Tibial nerve (tissue), 4 donors: ENCODE measurements at regions not wholly inside any gene's neighbourhood (a gene's known extent, or its start where the extent isn't known, plus 50 kb on each side); places are given as distances from the start of the nearest gene placed in this dataset.

Experiments used
- DNase-seq, 2 donors: peaks; one replicate each; pipeline ENCODE4 v3.0.0-alpha.2; 2019; ENCODE audit warnings: low spot score in 2 of 2
- H3K27ac ChIP-seq, 4 donors: fragments of 200-600 bp; sonication (generic) in 3 of 4; one replicate each; pipeline ENCODE4 v1.5.1; 2017 to 2019; ENCODE audit warnings: mild to moderate bottlenecking in 1 of 4
- H3K27me3 ChIP-seq, 2 donors: fragments of 200-600 bp; sonication (generic) in 1 of 2; one replicate each; pipeline versions ENCODE4 v1.5.1 to v1.6.0; 2017 to 2019
- H3K36me3 ChIP-seq, 3 donors: fragments of 200-600 bp; sonication (generic); one replicate each; pipeline ENCODE4 v1.5.1; 2018 to 2019
- H3K4me1 ChIP-seq, 4 donors: fragments of 200-600 bp; sonication (generic) in 3 of 4; one replicate each; pipeline ENCODE4 v1.5.1; 2017 to 2019
- H3K4me3 ChIP-seq, 4 donors: fragments of 200-600 bp; sonication (generic) in 3 of 4; one replicate each; pipeline ENCODE4 v1.5.1; 2017 to 2019; ENCODE audit warnings: mild to moderate bottlenecking in 1 of 4, moderate library complexity in 1 of 4
- H3K9me3 ChIP-seq, 4 donors: fragments of 200-600 bp; sonication (generic) in 3 of 4; one replicate each; pipeline ENCODE4 v1.5.1; 2017 to 2019
- EP300 ChIP-seq, 2 donors: sonication (generic); formaldehyde crosslinking; IDR thresholded peaks; one replicate each; pipeline ENCODE4 v1.6.1; 2017; ENCODE audit warnings: antibody characterized with exemption in 2 of 2, mild to moderate bottlenecking in 1 of 2
- POLR2A ChIP-seq, 2 donors: fragments of 450-650 bp; IDR thresholded peaks; one replicate each; pipeline ENCODE4 v1.6.1; 2017; ENCODE audit warnings: antibody characterized with exemption in 2 of 2, mild to moderate bottlenecking in 2 of 2, moderate library complexity in 2 of 2
- WGBS, 2 donors: methylation state at CpG; one replicate each; pipeline ENCODE4 v1.1.5; 2018; 5-methylcytosine and 5-hydroxymethylcytosine counted together
- TF ChIP-seq, protein P1 (sequence below), 5 experiments: fragments of 200-600 bp in 3 of 5; fragments of 450-650 bp in 2 of 5; sonication (generic) in 3 of 5; IDR thresholded peaks; one replicate each; pipeline ENCODE4 v1.5.1; 2016 to 2019; ENCODE audit warnings: antibody characterized with exemption in 5 of 5, mild to moderate bottlenecking in 3 of 5, moderate library complexity in 2 of 5

DNA sequence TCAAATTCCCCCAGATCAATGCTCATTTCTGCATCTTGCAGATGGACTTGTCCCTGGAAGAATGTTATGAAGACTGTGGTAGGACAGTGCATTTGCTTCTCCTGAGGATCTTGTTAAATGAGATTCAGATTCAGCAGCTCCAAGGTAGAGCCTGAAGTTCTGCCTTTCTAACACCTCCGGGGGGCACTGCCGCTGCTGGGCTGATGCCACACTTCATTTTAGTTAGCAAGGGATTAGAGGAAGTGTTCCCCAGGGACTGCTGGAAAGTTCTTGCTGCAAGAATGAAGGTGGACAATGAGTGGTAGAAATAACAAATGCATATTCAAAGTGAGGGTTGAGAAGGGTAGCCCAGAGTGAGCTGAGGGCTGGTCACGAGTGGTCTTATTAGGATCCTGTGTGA is 434.3 kb upstream of the AKR1E2 start:
- DNase-seq, result no peak
- no peaks in the 10 kb centered on the region for H3K4me1 ChIP-seq
- H3K27me3 ChIP-seq, result no peaks in the 10 kb centered on the region
- TF ChIP-seq, protein P1, sequence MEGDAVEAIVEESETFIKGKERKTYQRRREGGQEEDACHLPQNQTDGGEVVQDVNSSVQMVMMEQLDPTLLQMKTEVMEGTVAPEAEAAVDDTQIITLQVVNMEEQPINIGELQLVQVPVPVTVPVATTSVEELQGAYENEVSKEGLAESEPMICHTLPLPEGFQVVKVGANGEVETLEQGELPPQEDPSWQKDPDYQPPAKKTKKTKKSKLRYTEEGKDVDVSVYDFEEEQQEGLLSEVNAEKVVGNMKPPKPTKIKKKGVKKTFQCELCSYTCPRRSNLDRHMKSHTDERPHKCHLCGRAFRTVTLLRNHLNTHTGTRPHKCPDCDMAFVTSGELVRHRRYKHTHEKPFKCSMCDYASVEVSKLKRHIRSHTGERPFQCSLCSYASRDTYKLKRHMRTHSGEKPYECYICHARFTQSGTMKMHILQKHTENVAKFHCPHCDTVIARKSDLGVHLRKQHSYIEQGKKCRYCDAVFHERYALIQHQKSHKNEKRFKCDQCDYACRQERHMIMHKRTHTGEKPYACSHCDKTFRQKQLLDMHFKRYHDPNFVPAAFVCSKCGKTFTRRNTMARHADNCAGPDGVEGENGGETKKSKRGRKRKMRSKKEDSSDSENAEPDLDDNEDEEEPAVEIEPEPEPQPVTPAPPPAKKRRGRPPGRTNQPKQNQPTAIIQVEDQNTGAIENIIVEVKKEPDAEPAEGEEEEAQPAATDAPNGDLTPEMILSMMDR (IDR thresholded peaks at IDR 0.05), result no peak
- no peak for TF ChIP-seq POLR2A (IDR thresholded peaks at IDR 0.05)
- TF ChIP-seq EP300 (IDR thresholded peaks at IDR 0.05), result no peak
- no peaks in the 10 kb centered on the region for H3K36me3 ChIP-seq
- no peak overlapping the region for H3K4me3 ChIP-seq
- no peaks in the 10 kb centered on the region for H3K9me3 ChIP-seq
- 78 to 79% methylated on average over 3 of the region's 3 CpGs for WGBS, 2 donors
- no peak overlapping the region for H3K27ac ChIP-seq

DNA sequence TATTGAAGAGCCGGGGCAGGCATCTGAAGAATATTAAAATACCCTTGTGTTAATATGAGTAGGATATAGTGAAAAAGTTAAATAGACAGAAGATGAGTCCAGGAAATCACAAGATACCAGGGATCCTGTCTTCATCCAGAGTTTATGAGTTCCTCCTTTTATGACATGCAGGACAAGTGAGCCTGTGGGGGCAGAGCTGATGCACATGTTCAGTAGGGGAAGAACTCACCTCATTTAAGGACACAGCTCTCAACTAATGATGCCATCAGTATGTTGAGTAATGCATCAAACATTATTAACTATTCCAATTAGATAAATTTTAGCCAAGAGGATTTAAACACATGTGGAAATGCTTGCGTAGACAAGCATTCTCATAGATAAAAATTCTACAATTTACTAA is 435.8 kb upstream of the AKR1E2 start:
- no peak for DNase-seq
- Histone ChIP-seq H3K27me3 (no peaks in the 10 kb centered on the region), H3K27ac (no peak overlapping the region), H3K4me1 (no peaks in the 10 kb centered on the region), H3K4me3 (no peak overlapping the region), H3K9me3 (no peaks in the 10 kb centered on the region), H3K36me3 (no peaks in the 10 kb centered on the region)
- WGBS, 2 donors, result 92 to 97% methylated on average over 2 of the region's 2 CpGs
- TF ChIP-seq POLR2A (IDR thresholded peaks at IDR 0.05) (no peak), EP300 (IDR thresholded peaks at IDR 0.05) (no peak)
- TF ChIP-seq, protein P1 (IDR thresholded peaks at IDR 0.05), result no peak

DNA sequence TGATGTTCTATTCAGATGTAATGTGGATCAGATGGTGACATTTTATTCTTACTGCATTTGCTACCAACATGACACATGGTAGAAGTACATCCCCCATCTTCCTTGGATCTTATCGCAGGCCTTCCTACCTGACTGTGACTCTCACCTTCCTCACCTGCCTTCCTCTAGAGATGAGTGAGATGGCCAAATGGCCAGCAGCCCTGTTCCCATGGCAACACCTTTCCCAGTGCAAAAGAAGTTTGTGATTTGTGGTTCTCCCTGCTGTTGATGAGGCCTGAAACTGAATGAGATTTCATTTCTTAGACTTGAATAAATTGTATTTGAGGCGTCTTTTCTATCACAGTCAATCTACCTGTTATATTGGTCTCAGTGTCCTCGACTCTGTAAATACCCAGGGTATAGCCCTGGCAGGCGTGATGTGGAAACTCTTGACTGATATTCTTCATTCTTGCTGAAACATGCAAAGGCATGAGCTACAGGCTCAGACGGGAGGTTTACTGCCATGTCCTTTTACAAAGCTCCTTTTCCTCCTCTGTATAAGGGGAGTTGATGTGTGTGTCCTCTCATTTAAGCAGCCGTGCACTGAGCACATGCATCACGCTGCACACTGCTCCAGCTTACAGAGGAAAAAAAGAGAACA is 440.7 kb upstream of the AKR1E2 start:
- DNase-seq, result no peak
- Histone ChIP-seq H3K27ac (no peak overlapping the region), H3K9me3 (no peaks in the 10 kb centered on the region), H3K4me3 (no peak overlapping the region), H3K27me3 (no peaks in the 10 kb centered on the region), H3K4me1 (peaks cover 0 to 17% (median 0%) of the 10 kb centered on the region in 4 donors), H3K36me3 (no peaks in the 10 kb centered on the region)
- 80 to 81% methylated on average over 7 of the region's 7 CpGs for WGBS, 2 donors
- TF ChIP-seq, protein P1 (IDR thresholded peaks at IDR 0.05), result no peak
- TF ChIP-seq EP300 (IDR thresholded peaks at IDR 0.05) (no peak), POLR2A (IDR thresholded peaks at IDR 0.05) (no peak)

DNA sequence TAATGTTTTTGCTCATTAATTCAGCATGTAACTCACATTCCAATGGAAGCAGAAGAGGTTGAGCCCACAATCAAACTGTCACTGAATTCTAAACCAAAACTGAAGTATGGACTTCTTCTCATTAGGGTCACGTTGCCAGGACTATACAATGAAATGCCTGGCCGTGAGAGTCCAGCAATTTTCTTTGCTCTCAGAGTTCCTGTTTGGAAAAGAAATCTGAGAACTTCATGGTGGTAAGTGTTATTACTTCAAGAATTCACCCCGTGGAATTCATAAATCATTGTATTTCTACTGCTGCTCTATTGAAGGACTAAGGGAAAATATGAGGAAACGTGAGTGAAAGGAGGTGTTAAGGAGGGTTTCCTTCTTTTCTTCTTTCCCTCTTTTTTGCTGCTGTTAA is 441.8 kb upstream of the AKR1E2 start:
- WGBS, 2 donors, result 11 to 22% methylated on average over 4 of the region's 4 CpGs
- Histone ChIP-seq H3K9me3 (no peaks in the 10 kb centered on the region), H3K4me1 (peaks cover 0 to 17% (median 0%) of the 10 kb centered on the region in 4 donors), H3K27me3 (no peaks in the 10 kb centered on the region), H3K36me3 (no peaks in the 10 kb centered on the region), H3K4me3 (no peak overlapping the region), H3K27ac (peak overlapping the region in 2 of 4 donors; percentile 12 to 48)
- no peak for DNase-seq
- TF ChIP-seq POLR2A (IDR thresholded peaks at IDR 0.05), result no peak
- TF ChIP-seq, protein P1 (IDR thresholded peaks at IDR 0.05), result no peak
- no peak for TF ChIP-seq EP300 (IDR thresholded peaks at IDR 0.05)

DNA sequence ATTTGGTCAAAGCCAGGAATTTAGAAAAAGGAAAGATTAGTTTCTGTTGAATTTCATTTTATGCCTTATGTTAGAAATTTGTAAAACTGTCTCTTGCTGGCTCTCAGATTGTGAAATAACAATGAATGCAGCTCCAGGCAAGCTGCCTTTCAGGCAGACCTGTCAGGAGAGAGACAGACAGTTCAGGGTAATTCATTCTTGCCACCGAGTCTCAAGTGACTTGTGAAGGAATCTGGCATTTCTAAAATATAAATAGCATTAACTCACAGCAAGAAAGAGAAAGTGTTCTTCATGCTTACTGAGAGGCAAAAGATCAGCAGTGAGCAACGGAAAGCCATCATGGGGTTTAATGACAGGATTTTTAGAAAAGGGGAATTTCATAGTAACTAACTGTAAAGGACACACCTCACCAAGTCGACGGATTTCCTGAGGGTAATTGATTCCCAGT is 442.3 kb upstream of the AKR1E2 start:
- Histone ChIP-seq H3K27ac (peak overlapping the region in 2 of 4 donors; percentile 12 to 48), H3K9me3 (no peaks in the 10 kb centered on the region), H3K4me3 (no peak overlapping the region), H3K4me1 (peaks cover 0 to 17% (median 0%) of the 10 kb centered on the region in 4 donors), H3K36me3 (no peaks in the 10 kb centered on the region), H3K27me3 (no peaks in the 10 kb centered on the region)
- WGBS, 2 donors, result 11 to 23% methylated on average over 4 of the region's 4 CpGs
- TF ChIP-seq POLR2A (IDR thresholded peaks at IDR 0.05) (no peak), EP300 (IDR thresholded peaks at IDR 0.05) (no peak)
- TF ChIP-seq, protein P1 (IDR thresholded peaks at IDR 0.05), result no peak
- no peak for DNase-seq
